ENCODE measurements at regions not wholly inside any gene's neighbourhood (a gene's known extent, or its start where the extent isn't known, plus 50 kb on each side); places are given as distances from the start of the nearest gene placed in this dataset.
"Not testable (repeated sequence)": the region's sequence is repeated elsewhere in the genome, so short reads cannot be mapped to it uniquely, and the experiment has no call there.

GRCh38 chr5:106986006-106986405, 684.7 kb downstream of the EFNA5 start:
- Histone ChIP-seq H3K4me1 (ENCODE audit: insufficient read depth, low read length, severe bottlenecking) (no peaks in the 10 kb centered on the region), H3K9me3 (ENCODE audit: low read length) (no peaks in the 10 kb centered on the region), H3K79me2 (ENCODE audit: insufficient read depth, low read length) (no peaks in the 10 kb centered on the region), H3K4me2 (ENCODE audit: low read length) (no peak overlapping the region), H3K27me3 (ENCODE audit: insufficient read depth, low read length) (no peaks in the 10 kb centered on the region), H3K9me2 (ENCODE audit: low read depth, low read length) (no peaks in the 10 kb centered on the region), H3F3A (ENCODE audit: insufficient read depth, low read length) (no peaks in the 10 kb centered on the region), H3K9ac (ENCODE audit: low read length) (no peak overlapping the region), H2AFZ (ENCODE audit: low read length) (no peak overlapping the region), H4K20me1 (ENCODE audit: insufficient read depth, low read length) (no peaks in the 10 kb centered on the region), H3K4me3 (ENCODE audit: low read depth, low read length, poor library complexity, severe bottlenecking) (no peak overlapping the region), H3K27ac (ENCODE audit: low read depth, low read length, poor library complexity, severe bottlenecking) (no peak overlapping the region), H3K36me3 (ENCODE audit: insufficient read depth, low read length) (no peaks in the 10 kb centered on the region)
- TF ChIP-seq EZH2 (IDR thresholded peaks at IDR 0.05; ENCODE audit: borderline replicate concordance, low read length) (no peak), CTCF (IDR thresholded peaks at IDR 0.05; ENCODE audit: low read length) (no peak)

- H3K27me3 ChIP-seq (ENCODE audit: insufficient read depth, low read length): no peaks in the 10 kb centered on the region
- H3F3A ChIP-seq (ENCODE audit: insufficient read depth, low read length): no peaks in the 10 kb centered on the region
- TF ChIP-seq EZH2 (IDR thresholded peaks at IDR 0.05; ENCODE audit: borderline replicate concordance, low read length) (no peak), CTCF (IDR thresholded peaks at IDR 0.05; ENCODE audit: low read length) (no peak)
- no peak overlapping the region for H3K4me3 ChIP-seq (ENCODE audit: low read depth, low read length, poor library complexity, severe bottlenecking)
- no peaks in the 10 kb centered on the region for H4K20me1 ChIP-seq (ENCODE audit: insufficient read depth, low read length)
- no peaks in the 10 kb centered on the region for H3K36me3 ChIP-seq (ENCODE audit: insufficient read depth, low read length)
- H3K79me2 ChIP-seq (ENCODE audit: insufficient read depth, low read length): no peaks in the 10 kb centered on the region
- H2AFZ ChIP-seq (ENCODE audit: low read length): no peak overlapping the region
- no peaks in the 10 kb centered on the region for H3K9me3 ChIP-seq (ENCODE audit: low read length)
- no peak overlapping the region for H3K9ac ChIP-seq (ENCODE audit: low read length)
- H3K27ac ChIP-seq (ENCODE audit: low read depth, low read length, poor library complexity, severe bottlenecking): no peak overlapping the region
- no peaks in the 10 kb centered on the region for H3K9me2 ChIP-seq (ENCODE audit: low read depth, low read length)
- H3K4me1 ChIP-seq (ENCODE audit: insufficient read depth, low read length, severe bottlenecking): no peaks in the 10 kb centered on the region
- no peak overlapping the region for H3K4me2 ChIP-seq (ENCODE audit: low read length)
Observed at GRCh38 chr5:106985174-106985573, 685.6 kb downstream of the EFNA5 start.

- H3K4me1 ChIP-seq (ENCODE audit: insufficient read depth, low read length, severe bottlenecking); H3K4me2 ChIP-seq (ENCODE audit: low read length); H3K4me3 ChIP-seq (ENCODE audit: low read depth, low read length, poor library complexity, severe bottlenecking); H3K27me3 ChIP-seq (ENCODE audit: insufficient read depth, low read length); H3K27ac ChIP-seq (ENCODE audit: low read depth, low read length, poor library complexity, severe bottlenecking); H3K9me2 ChIP-seq (ENCODE audit: low read depth, low read length); H2AFZ ChIP-seq (ENCODE audit: low read length); H3K9me3 ChIP-seq (ENCODE audit: low read length); H3K9ac ChIP-seq (ENCODE audit: low read length); H3K36me3 ChIP-seq (ENCODE audit: insufficient read depth, low read length); H3F3A ChIP-seq (ENCODE audit: insufficient read depth, low read length); H3K79me2 ChIP-seq (ENCODE audit: insufficient read depth, low read length); H4K20me1 ChIP-seq (ENCODE audit: insufficient read depth, low read length): not testable (repeated sequence)
Observed at GRCh38 chr5:106979178-106979577, 691.6 kb downstream of the EFNA5 start.

GRCh38 chr5:106978582-106979165, 692.1 kb downstream of the EFNA5 start:
- H3K4me3 ChIP-seq (ENCODE audit: low read depth, low read length, poor library complexity, severe bottlenecking); H3K36me3 ChIP-seq (ENCODE audit: insufficient read depth, low read length); H3K9ac ChIP-seq (ENCODE audit: low read length); H3K9me3 ChIP-seq (ENCODE audit: low read length); H4K20me1 ChIP-seq (ENCODE audit: insufficient read depth, low read length); H2AFZ ChIP-seq (ENCODE audit: low read length); H3K79me2 ChIP-seq (ENCODE audit: insufficient read depth, low read length); H3F3A ChIP-seq (ENCODE audit: insufficient read depth, low read length); H3K9me2 ChIP-seq (ENCODE audit: low read depth, low read length); H3K4me2 ChIP-seq (ENCODE audit: low read length); H3K27ac ChIP-seq (ENCODE audit: low read depth, low read length, poor library complexity, severe bottlenecking); H3K27me3 ChIP-seq (ENCODE audit: insufficient read depth, low read length); H3K4me1 ChIP-seq (ENCODE audit: insufficient read depth, low read length, severe bottlenecking): not testable (repeated sequence)
